PC-3 (cell line): ENCODE measurements at regions not wholly inside any gene's neighbourhood (a gene's known extent, or its start where the extent isn't known, plus 50 kb on each side); places are given as distances from the start of the nearest gene placed in this dataset.

ENCODE experiments used
- EZH2 ChIP-seq: fragments of 300-600 bp; sonication (generic); IDR thresholded peaks from one replicate; pipeline ENCODE4 v1.6.1; 2017; ENCODE audit warnings: antibody characterized with exemption, mild to moderate bottlenecking, low read length; ENCODE audit not compliant: unreplicated experiment
- EZH2phosphoT487 ChIP-seq: fragments of 300-600 bp; sonication (generic); IDR thresholded peaks from 2 replicates; pipeline ENCODE4 v1.6.1; 2018; ENCODE audit warnings: mild to moderate bottlenecking, antibody characterized with exemption, low read length, borderline replicate concordance

DNA sequence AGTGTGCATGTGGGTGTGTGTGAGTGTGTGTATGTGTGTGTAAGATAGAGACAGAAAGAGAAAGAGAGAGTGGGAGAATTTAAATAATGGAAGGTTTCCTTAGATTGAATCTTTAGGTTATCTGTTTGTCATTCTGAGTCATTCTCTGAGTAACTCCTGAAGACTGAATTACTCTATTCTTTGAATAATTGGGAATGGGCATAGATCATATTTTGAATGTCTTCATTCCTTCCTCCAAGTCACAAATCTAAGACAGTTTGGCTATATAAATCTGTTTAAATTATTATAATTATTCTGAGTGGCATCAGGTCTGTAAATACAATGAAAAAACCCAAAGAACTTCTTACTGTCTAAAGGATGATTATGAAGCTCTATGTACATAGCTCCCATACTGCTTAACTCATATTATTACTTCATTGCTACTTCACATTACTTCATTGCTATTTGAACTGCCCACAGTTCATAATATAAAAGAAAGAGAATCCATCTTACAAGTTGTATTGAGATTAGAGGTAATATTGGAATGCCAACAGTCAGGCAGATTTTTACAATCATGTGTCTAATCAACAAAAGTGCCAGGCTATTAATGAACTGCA lies 346.6 kb upstream of the CCDC179 start:
- TF ChIP-seq EZH2: no peak
- TF ChIP-seq EZH2phosphoT487: no peak
